Heart left ventricle (tissue), 16 donors: ENCODE measurements at regions not wholly inside any gene's neighbourhood (a gene's known extent, or its start where the extent isn't known, plus 50 kb on each side); places are given as distances from the start of the nearest gene placed in this dataset.
A peak's percentile ranks its signal among the peaks of the same experiment; 100 is the strongest.

Experiments used
- ATAC-seq, 4 donors: fragments of 200-7000 bp; cut with Tn5 transposase; one replicate each; pipeline ENCODE4 v1.9.1; 2020 to 2022; ENCODE audit warnings: moderate library complexity in 4 of 4, mild to moderate bottlenecking in 3 of 4, moderate number of reproducible peaks in 1 of 4
- DNase-seq, 5 donors: peaks; one replicate each; pipeline ENCODE4 v3.0.0-alpha.2; 2020
- H3K27ac ChIP-seq, 12 donors: fragments of 200-600 bp; sonication (generic) in 4 of 12; one replicate each; pipeline versions ENCODE4 v1.5.0 to v1.8.0; 2016 to 2022; ENCODE audit warnings: mild to moderate bottlenecking in 2 of 12
- H3K27me3 ChIP-seq, 9 donors: fragments of 200-600 bp; sonication (generic) in 2 of 9; one replicate each; pipeline versions ENCODE4 v1.5.1 to v1.8.0; 2016 to 2022; ENCODE audit warnings: mild to moderate bottlenecking in 3 of 9
- H3K36me3 ChIP-seq, 9 donors: fragments of 200-600 bp; sonication (generic) in 2 of 9; one replicate each; pipeline versions ENCODE4 v1.5.0 to v1.8.0; 2018 to 2022; ENCODE audit warnings: mild to moderate bottlenecking in 2 of 9
- H3K4me1 ChIP-seq, 12 donors: fragments of 200-600 bp; sonication (generic) in 4 of 12; one replicate each; pipeline versions ENCODE4 v1.5.0 to v1.8.0; 2016 to 2022; ENCODE audit warnings: mild to moderate bottlenecking in 3 of 12
- H3K4me3 ChIP-seq, 12 donors: fragments of 200-600 bp; sonication (generic) in 4 of 12; one replicate each; pipeline versions ENCODE4 v1.5.0 to v1.8.0; 2017 to 2022; ENCODE audit warnings: mild to moderate bottlenecking in 9 of 12, moderate library complexity in 4 of 12
- H3K9me3 ChIP-seq, 12 donors: fragments of 200-600 bp; sonication (generic) in 4 of 12; one replicate each; pipeline versions ENCODE4 v1.5.0 to v1.8.0; 2016 to 2022; ENCODE audit warnings: mild to moderate bottlenecking in 1 of 12
- CTCF ChIP-seq, 12 donors: fragments of 200-600 bp; sonication (generic) in 4 of 12; IDR thresholded peaks; one replicate each; pipeline versions ENCODE4 v1.5.0 to v1.8.0; 2018 to 2022; ENCODE audit warnings: antibody characterized with exemption in 12 of 12, mild to moderate bottlenecking in 5 of 12
- POLR2A ChIP-seq, 2 donors: fragments of 450-650 bp; IDR thresholded peaks; one replicate each; pipeline ENCODE4 v1.6.1; 2017; ENCODE audit warnings: antibody characterized with exemption in 2 of 2, mild to moderate bottlenecking in 2 of 2, moderate library complexity in 2 of 2
- WGBS, 4 donors: extraction: QIAGEN DNeasy Blood & Tissue Kit in 2 of 4; methylation state at CpG; one replicate each; pipeline versions ENCODE4 v1.1.5 to v1.1.7; 2013 to 2018; 5-methylcytosine and 5-hydroxymethylcytosine counted together
- intact Hi-C, 10 donors: fragments of 100-400 bp; cut with DNase I; formaldehyde crosslinking; loops; one replicate each; pipeline versions ENCODE4 v1.11.1 to v1.14.2; 2022
- donor health status: ischemic (EF 13 %, LVEDD 7.1; RV severe dilation, severe dysfunction).
- donor health status: healthy with polysubstance abuse.
- donor health status: DM: no; HTN: yes; CAD: no.
- donor health status: DM: no; HTN: no; CAD: no.
- donor health status: ischemic (EF 25% LVEDD 6.9; RV normal size, moderate dysfunction).
- donor health status: ischemic (EF 25% LVEDD 5.7; RV mildly dilated, moderate dysfunction).
- donor health status: healthy.
- donor health status: DM: yes; HTN: yes; CAD: no.
- donor health status: ischemic (EF 35%, LVEDD 5.7; RV mildly dilated, moderate dysfunction).
- donor health status: nonischemic (EF 11% LVEDD 7.7; RV severe dilation, severe dysfunction).
- donor health status: DM: yes; HTN: yes; CAD: no.
- donor health status: PGD.
- donor health status: ischemic (EF 29% LVEDD 5.4; RV normal size, mild dysfunction).
- donor health status: nonischemic (EF 23%, LVEDD 6.1; RV moderate dilation, normal function).

- Histone ChIP-seq H3K9me3 (no peaks in the 10 kb centered on the region), H3K27me3 (no peaks in the 10 kb centered on the region), H3K4me1 (peaks cover 0 to 21% (median 3%) of the 10 kb centered on the region in 12 donors), H3K4me3 (no peak overlapping the region), H3K36me3 (no peaks in the 10 kb centered on the region), H3K27ac (no peak overlapping the region)
- 88 to 94% (median 89%) methylated on average over 5 of the region's 5 CpGs for WGBS, 4 donors
- DNase-seq, result no peak
- TF ChIP-seq CTCF (IDR thresholded peaks at IDR 0.05), result no peak
- TF ChIP-seq POLR2A (IDR thresholded peaks at IDR 0.05), result no peak
- ATAC-seq, result no peak
- intact Hi-C loops, result loop anchor here in 2 of 10 donors (10.0 kb wide), 2 partner anchors 64 to 66 kb away; no protein-coding TSS in a partner anchor
These were observed 253.2 kb upstream of the APCDD1 start for GRCh38 chr18:10201226-10201625.

GRCh38 chr18:10201659-10202058, 252.8 kb upstream of the APCDD1 start:
- Histone ChIP-seq H3K4me1 (peaks cover 0 to 20% (median 3%) of the 10 kb centered on the region in 12 donors), H3K9me3 (no peaks in the 10 kb centered on the region), H3K36me3 (no peaks in the 10 kb centered on the region), H3K27ac (no peak overlapping the region), H3K27me3 (no peaks in the 10 kb centered on the region), H3K4me3 (no peak overlapping the region)
- no peak for TF ChIP-seq POLR2A (IDR thresholded peaks at IDR 0.05)
- no peak for TF ChIP-seq CTCF (IDR thresholded peaks at IDR 0.05)
- ATAC-seq (no peak), DNase-seq (no peak)
- intact Hi-C loops, result loop anchor here in 2 of 10 donors (10.0 kb wide), 2 partner anchors 63 to 67 kb away; no protein-coding TSS in a partner anchor
- WGBS, 4 donors, result 82 to 94% (median 88%) methylated on average over 2 of the region's 2 CpGs

- intact Hi-C loops, result loop anchor here in 2 of 10 donors (10.0 kb wide), 2 partner anchors 62 to 68 kb away; no protein-coding TSS in a partner anchor
- WGBS, 4 donors, result 76 to 78% (median 77%) methylated on average over 7 of the region's 7 CpGs
- Histone ChIP-seq H3K27ac (no peak overlapping the region), H3K4me1 (peaks cover 0 to 17% (median 5%) of the 10 kb centered on the region in 12 donors), H3K27me3 (no peaks in the 10 kb centered on the region), H3K36me3 (no peaks in the 10 kb centered on the region), H3K4me3 (no peak overlapping the region), H3K9me3 (no peaks in the 10 kb centered on the region)
- DNase-seq (no peak), ATAC-seq (no peak)
- TF ChIP-seq POLR2A (IDR thresholded peaks at IDR 0.05), result no peak
- TF ChIP-seq CTCF (IDR thresholded peaks at IDR 0.05), result no peak
These were observed 251.6 kb upstream of the APCDD1 start for GRCh38 chr18:10202845-10203321.

GRCh38 chr18:10205151-10205550, 249.3 kb upstream of the APCDD1 start:
- Histone ChIP-seq H3K27ac (no peak overlapping the region), H3K4me1 (peaks cover 0 to 21% (median 5%) of the 10 kb centered on the region in 12 donors), H3K4me3 (no peak overlapping the region), H3K36me3 (no peaks in the 10 kb centered on the region), H3K27me3 (no peaks in the 10 kb centered on the region), H3K9me3 (no peaks in the 10 kb centered on the region)
- ATAC-seq (peak in 3 of 4 donors; percentile 66 to 85 (median 76)), DNase-seq (peak in 4 of 5 donors; percentile 32 to 54 (median 40))
- TF ChIP-seq CTCF (IDR thresholded peaks at IDR 0.05), result no peak
- TF ChIP-seq POLR2A (IDR thresholded peaks at IDR 0.05), result no peak
- 41 to 55% (median 46%) methylated on average over 9 of the region's 9 CpGs for WGBS, 4 donors
- intact Hi-C loops, result loop anchor here in 2 of 10 donors (10.0 kb wide), 2 partner anchors 60 to 70 kb away; no protein-coding TSS in a partner anchor
